GM19328 (cell line): ENCODE measurements at regions not wholly inside any gene's neighbourhood (a gene's known extent, or its start where the extent isn't known, plus 50 kb on each side); places are given as distances from the start of the nearest gene placed in this dataset.
A peak's percentile ranks its signal among the peaks of the same experiment; 100 is the strongest.
"Not testable (repeated sequence)": the region's sequence is repeated elsewhere in the genome, so short reads cannot be mapped to it uniquely, and the experiment has no call there.

Experiments used
- ATAC-seq: cut with Tn5 transposase; IDR thresholded peaks from one replicate; pipeline ENCODE4 v1.9.1; 2021; ENCODE audit warnings: mild to moderate bottlenecking, moderate library complexity; ENCODE audit not compliant: unreplicated experiment

DNA sequence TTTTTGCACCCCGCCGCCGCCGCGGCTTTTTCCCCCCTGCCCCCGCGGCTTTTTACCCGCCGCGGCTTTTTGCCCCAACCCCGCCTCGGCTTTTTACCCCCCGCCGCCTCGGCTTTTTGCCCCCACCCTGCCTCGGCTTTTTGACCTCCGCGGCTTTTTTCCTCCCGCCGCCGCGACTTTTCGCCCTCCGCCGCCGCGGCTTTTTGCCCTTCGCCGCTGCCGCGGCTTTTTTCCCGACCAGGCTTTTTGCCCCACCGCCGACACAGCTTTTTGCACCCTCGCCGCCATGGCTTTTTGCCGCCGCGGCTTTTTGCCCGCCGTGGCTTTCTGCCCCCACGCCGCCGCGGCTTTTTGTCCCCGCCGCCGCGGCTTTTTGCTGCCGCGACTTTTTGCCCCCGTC is 137.0 kb upstream of the TP53TG3D start:
- ATAC-seq = no peak

DNA sequence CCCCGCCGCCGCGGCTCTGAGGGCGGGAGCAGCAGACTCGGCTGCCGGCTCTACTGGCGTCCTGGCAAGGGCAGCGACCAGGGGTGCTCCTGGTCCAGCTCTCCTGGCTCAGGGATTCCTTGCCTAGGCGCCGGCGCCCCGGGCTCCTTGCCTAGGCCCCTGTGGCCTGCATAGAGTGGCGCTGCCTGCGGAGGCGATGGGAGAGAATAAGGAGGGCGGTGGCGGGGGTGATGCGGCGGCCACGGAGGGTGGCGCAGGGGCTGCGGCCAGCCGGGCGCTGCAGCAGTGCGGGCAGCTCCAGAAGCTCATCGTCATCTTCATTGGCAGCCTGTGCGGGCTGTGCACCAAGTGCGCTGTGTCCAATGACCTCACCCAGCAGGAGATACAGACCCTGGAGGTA is 136.6 kb upstream of the TP53TG3D start:
- not testable (repeated sequence) for ATAC-seq

DNA sequence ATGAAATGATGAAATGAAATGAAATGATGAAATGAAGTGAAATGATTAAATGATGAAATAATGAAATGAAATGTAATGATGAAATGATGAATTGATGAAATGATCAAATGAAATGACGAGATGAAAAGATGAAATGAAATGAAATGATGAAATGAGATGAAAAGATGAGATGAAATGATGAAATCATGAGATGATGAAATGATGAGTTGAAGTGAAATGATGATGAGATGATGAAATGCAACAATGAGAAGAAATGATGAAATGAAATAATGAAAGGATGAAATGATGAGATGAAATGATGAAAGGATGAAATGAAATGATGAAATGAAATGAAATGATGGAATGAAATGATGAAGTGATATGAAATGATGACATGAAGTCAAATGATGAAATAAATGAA is 132.7 kb upstream of the TP53TG3D start:
- not testable (repeated sequence) for ATAC-seq

DNA sequence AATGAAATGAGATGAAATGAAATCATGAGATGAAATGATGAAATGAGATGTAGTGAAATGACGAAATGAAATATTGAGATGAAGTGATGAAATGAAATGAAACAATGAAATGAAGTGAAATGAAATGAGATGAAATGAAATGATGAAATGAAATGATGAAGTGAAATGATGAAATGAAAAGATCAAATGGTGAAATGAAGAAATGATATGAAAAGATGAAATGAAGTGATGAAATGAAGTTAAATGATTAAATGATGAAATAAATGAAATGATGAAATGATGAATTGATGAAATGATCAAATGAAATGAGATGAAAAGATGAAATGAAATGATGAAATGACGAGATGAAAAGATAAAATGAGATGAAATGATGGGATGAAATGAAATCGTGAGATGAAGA is 132.3 kb upstream of the TP53TG3D start:
- ATAC-seq = not testable (repeated sequence)

DNA sequence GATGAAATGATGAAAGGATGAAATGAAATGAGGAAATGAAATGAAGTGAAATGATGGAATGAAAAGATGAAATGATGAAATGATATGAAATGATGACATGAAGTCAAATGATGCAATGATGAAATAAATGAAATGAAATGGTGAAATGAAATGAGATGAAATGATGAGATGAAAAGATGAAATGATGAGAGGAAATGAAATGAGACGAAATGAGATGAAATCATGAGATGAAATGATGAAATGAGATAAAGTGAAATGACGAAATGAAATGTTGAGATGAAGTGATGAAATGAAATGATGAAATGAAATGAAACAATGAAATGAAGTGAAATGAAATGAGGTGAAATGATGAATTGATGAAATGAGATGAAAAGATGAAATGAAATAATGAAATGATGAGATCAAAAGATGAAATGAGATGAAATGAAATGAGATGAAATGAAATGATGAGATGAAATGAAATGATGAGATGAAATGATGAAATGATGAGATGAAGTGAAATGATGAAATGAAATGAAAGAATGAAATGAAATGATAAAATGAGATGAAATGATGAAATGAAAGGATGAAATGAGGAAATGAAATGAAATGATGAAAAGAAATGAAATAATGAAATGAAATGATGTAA is 131.7 kb upstream of the TP53TG3D start:
- not testable (repeated sequence) for ATAC-seq

DNA sequence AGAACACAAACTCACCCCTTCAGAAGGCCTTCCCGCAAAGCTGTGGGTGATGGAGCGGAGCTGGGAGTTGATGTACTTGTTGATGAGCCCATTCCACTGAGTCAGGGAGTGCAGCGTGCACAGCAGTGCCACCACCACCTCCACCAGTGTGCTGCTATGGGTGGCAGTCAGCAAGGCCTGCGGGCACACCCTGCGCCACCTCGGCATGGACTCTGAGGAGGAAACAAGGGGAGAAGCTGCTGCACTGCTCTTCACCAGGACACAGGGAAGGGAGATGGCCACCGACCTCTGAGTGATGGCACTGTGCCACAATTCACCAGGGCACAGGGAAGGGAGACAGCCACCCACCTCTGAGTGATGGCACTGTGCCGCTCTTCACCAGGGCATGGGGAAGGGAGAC is 100.7 kb upstream of the TP53TG3D start:
- ATAC-seq = not testable (repeated sequence)

DNA sequence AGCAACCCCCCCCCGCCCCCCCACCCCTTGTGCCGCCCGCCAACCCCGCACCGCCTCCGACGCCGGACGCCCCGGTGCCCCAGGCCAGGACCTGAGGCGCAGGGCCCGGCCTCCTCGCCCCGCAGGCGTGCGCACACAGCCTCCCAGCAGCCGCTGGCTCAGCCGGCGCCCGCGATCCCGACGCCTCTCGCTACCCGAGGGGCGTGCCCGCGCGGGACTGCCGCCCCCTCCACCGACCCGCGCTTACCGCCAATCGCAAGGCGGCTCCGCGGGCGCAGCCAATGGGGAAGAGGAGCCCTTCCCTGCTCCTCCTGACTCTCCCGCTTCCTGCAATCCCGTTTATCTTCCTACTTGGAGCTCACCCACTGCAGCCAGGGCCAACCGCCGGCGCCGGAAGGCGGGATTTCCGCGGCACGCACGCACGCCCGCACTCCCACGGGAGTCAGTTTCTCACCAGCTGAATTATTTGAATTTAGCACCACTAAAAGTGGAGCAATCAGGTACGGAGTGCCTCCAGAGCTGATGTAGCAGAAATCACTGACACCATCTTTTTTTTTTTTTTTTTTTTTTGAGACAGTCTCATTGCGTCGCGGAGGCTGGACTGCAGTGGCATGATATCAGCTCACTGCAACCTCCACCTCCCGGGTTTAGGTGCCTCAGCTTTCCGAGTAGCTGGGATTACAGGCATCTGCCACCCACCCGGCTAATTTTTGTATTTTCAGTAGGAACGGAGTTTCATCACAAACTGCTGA is 65.0 kb upstream of the TP53TG3D start:
- ATAC-seq = peak; percentile 55

DNA sequence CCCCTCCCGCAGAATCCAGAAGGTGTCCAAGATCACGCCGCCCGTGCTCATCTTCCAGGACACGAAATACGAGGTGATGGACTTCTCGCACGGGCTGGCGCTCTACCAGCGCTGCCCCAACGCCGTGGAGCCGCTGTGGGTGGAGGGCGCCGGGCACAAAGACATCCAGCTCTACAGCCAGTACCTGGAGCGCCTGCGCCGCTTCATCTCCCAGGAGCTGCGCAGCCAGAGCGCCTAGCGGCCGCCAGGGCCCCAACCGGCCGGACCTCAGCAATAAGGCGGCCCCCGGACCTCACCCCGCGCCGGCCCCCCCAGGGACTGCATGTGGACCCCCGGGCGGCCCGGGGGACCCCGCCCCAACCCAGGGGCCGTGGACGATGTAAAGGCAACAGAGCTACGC is 50.5 kb upstream of the TP53TG3D start:
- ATAC-seq = not testable (repeated sequence)
